ENCODE measurements at regions not wholly inside any gene's neighbourhood (a gene's known extent, or its start where the extent isn't known, plus 50 kb on each side); places are given as distances from the start of the nearest gene placed in this dataset.

DNA sequence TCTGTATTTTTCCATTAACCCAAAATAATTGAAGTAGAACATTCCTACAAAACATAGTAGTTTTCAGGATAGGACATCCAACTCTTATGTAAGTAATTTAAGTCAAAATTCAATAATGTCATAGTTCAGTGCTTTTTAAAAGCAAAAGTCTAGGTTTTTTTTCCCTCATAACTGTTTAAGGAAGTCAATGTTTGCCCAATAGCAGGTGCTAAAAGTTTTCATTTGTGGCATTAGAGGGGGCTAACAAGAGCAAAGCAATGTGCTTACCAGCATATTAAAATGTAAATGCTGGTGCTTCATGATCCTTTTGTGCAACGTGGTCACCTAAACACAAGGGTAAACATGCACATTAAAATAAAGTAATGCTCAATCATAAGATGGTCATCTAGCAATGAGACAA is 155.2 kb upstream of the PPP1R2C start:
- Histone ChIP-seq H3K23ac (ENCODE audit: insufficient read length) (no peak overlapping the region), H4K8ac (ENCODE audit: extremely low read depth, insufficient read depth, low read length) (no peak overlapping the region), H2BK12ac (ENCODE audit: low read depth, low read length) (no peak overlapping the region), H3K4me3 (ENCODE audit: extremely low read depth in 1 of 4, insufficient read depth in 2 of 4, low read depth in 3 of 4, low read length in 4 of 4) (no peak overlapping the region), H4K91ac (replicated peaks; ENCODE audit: insufficient read length, low read length) (no peak overlapping the region), H3K79me2 (ENCODE audit: control insufficient read depth in 1 of 2, insufficient read depth in 2 of 2, low read length in 2 of 2) (no peaks in the 10 kb centered on the region), H3K9me3 (ENCODE audit: insufficient read depth in 2 of 2, low read depth in 1 of 2, low read length in 1 of 2) (no peaks in the 10 kb centered on the region), H4K5ac (ENCODE audit: insufficient read length, low read depth, low read length) (no peak overlapping the region), H3K18ac (ENCODE audit: extremely low read depth, low read length) (no peak overlapping the region), H3K36me3 (ENCODE audit: control insufficient read depth in 2 of 4, insufficient read depth in 4 of 4, low read length in 3 of 4) (no peaks in the 10 kb centered on the region), H2BK120ac (replicated peaks; ENCODE audit: low read depth, low read length) (no peak overlapping the region), H3K27ac (ENCODE audit: low read depth, low read length) (no peak overlapping the region), H4K20me1 (replicated peaks in 1 of 2; ENCODE audit: control insufficient read depth in 1 of 2, insufficient read depth in 2 of 2, low read length in 2 of 2) (no peaks in the 10 kb centered on the region), H3K27me3 (replicated peaks in 1 of 4; ENCODE audit: control insufficient read depth in 3 of 4, extremely low read depth in 1 of 4, insufficient read depth in 3 of 4, low read length in 3 of 4) (no peaks in the 10 kb centered on the region), H2BK5ac (ENCODE audit: low read depth, low read length) (no peak overlapping the region), H3K4me2 (ENCODE audit: insufficient read depth in 1 of 2, low read depth in 2 of 2, low read length in 2 of 2) (no peak overlapping the region), H3K79me1 (ENCODE audit: low read depth, low read length) (no peaks in the 10 kb centered on the region), H3K23me2 (ENCODE audit: low read depth, low read length) (no peaks in the 10 kb centered on the region), H2AFZ (ENCODE audit: low read length) (no peak overlapping the region), H3K9ac (replicated peaks in 1 of 4; ENCODE audit: extremely low read depth in 1 of 4, low read depth in 3 of 4, low read length in 3 of 4) (no peak overlapping the region), H2BK15ac (ENCODE audit: low read length) (no peak overlapping the region), H3K56ac (replicated peaks; ENCODE audit: insufficient read length, low read depth, low read length) (no peak overlapping the region), H2BK20ac (ENCODE audit: low read length) (no peak overlapping the region), H3K14ac (ENCODE audit: insufficient read length) (no peak overlapping the region), H3K4me1 (replicated peaks in 1 of 4; ENCODE audit: control insufficient read depth in 3 of 4, insufficient read depth in 4 of 4, low read length in 3 of 4) (no peaks in the 10 kb centered on the region), H3K4ac (replicated peaks; ENCODE audit: insufficient read length, low read depth, low read length) (no peak overlapping the region), H2AK5ac (ENCODE audit: low read depth, low read length) (no peak overlapping the region)
- WGBS, 2 experiments (ENCODE audit: extremely low coverage in 1 of 2, insufficient coverage in 1 of 2, insufficient read length in 1 of 2, insufficient replicate concordance in 2 of 2, low coverage in 1 of 2, low lambda C conversion rate in 2 of 2, missing lambda C conversion rate in 1 of 2) = 83% methylated on average over 1 of the region's 1 CpG; no CpG with 5 or more reads in 1 of the 2 experiments
- DNase-seq (ENCODE audit: low read depth in 1 of 2, low spot score in 2 of 2) = no peak
- POLR2A ChIA-PET (ENCODE audit: partially characterized antibody) = no interaction called here
- CTCF ChIA-PET (ENCODE audit: partially characterized antibody) = no interaction called here
- FAIRE-seq = no peak
- TF ChIP-seq CREB1 (IDR thresholded peaks at IDR 0.05) = no peak
- TF ChIP-seq, protein P1, sequence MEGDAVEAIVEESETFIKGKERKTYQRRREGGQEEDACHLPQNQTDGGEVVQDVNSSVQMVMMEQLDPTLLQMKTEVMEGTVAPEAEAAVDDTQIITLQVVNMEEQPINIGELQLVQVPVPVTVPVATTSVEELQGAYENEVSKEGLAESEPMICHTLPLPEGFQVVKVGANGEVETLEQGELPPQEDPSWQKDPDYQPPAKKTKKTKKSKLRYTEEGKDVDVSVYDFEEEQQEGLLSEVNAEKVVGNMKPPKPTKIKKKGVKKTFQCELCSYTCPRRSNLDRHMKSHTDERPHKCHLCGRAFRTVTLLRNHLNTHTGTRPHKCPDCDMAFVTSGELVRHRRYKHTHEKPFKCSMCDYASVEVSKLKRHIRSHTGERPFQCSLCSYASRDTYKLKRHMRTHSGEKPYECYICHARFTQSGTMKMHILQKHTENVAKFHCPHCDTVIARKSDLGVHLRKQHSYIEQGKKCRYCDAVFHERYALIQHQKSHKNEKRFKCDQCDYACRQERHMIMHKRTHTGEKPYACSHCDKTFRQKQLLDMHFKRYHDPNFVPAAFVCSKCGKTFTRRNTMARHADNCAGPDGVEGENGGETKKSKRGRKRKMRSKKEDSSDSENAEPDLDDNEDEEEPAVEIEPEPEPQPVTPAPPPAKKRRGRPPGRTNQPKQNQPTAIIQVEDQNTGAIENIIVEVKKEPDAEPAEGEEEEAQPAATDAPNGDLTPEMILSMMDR (IDR thresholded peaks at IDR 0.05; ENCODE audit: control extremely low read depth in 1 of 3, insufficient read depth in 1 of 3, low read depth in 1 of 3, low read length in 3 of 3) = no peak
- TF ChIP-seq KDM4A (IDR thresholded peaks at IDR 0.05; ENCODE audit: low read depth, low read length, severe bottlenecking) = no peak
- TF ChIP-seq SIX5 (IDR thresholded peaks at IDR 0.05; ENCODE audit: low read depth, low read length) = no peak
- no peak for TF ChIP-seq RFX5 (IDR thresholded peaks at IDR 0.05; ENCODE audit: borderline replicate concordance, low read depth, low read length)
- TF ChIP-seq CBX8 (IDR thresholded peaks at IDR 0.05; ENCODE audit: borderline replicate concordance, low read depth, low read length) = no peak
- no peak for TF ChIP-seq SP4 (IDR thresholded peaks at IDR 0.05; ENCODE audit: low read length)
- TF ChIP-seq RBBP5 (IDR thresholded peaks at IDR 0.05; ENCODE audit: borderline replicate concordance, low read depth, low read length) = no peak
- no peak for TF ChIP-seq FOSL1 (IDR thresholded peaks at IDR 0.05; ENCODE audit: insufficient read depth, low read depth, low read length)
- TF ChIP-seq CTBP2 (IDR thresholded peaks at IDR 0.05; ENCODE audit: borderline replicate concordance, insufficient read depth, insufficient read length, low read length) = no peak
- TF ChIP-seq BRCA1 (IDR thresholded peaks at IDR 0.05; ENCODE audit: low read depth, low read length) = no peak
- TF ChIP-seq ASH2L (IDR thresholded peaks at IDR 0.05; ENCODE audit: low read length) = no peak
- TF ChIP-seq TCF12 (IDR thresholded peaks at IDR 0.05; ENCODE audit: low read depth, low read length) = no peak
- no peak for TF ChIP-seq CBX5 (IDR thresholded peaks at IDR 0.05; ENCODE audit: low read depth, low read length)
